OCI-LY3 (cell line): ENCODE measurements at regions not wholly inside any gene's neighbourhood (a gene's known extent, or its start where the extent isn't known, plus 50 kb on each side); places are given as distances from the start of the nearest gene placed in this dataset.

ENCODE experiments used
- H2AFZ ChIP-seq: fragments of 200-600, 300-600 bp; shearing (Covaris generic); 2 replicates; pipeline ENCODE4 v1.6.0; 2014; ENCODE audit warnings: antibody characterized with exemption, low read depth, low read length
- H3K27ac ChIP-seq: fragments of 200-600, 300-600 bp; sonication (generic); 2 replicates; pipeline ENCODE4 v1.5.1; 2014; ENCODE audit warnings: mild to moderate bottlenecking, low read length, moderate library complexity, mixed read lengths
- H3K27me3 ChIP-seq: fragments of 200-600, 300-600 bp; sonication (generic); 2 replicates; pipeline ENCODE4 v1.6.1; 2014; ENCODE audit warnings: low read depth, low read length, mixed read lengths
- H3K36me3 ChIP-seq: fragments of 200-600, 300-600 bp; sonication (generic); replicated peaks from 2 replicates; pipeline ENCODE3; 2014; ENCODE audit warnings: low read depth, low read length, mixed read lengths
- H3K4me1 ChIP-seq: fragments of 300-600, 200-600 bp; sonication (generic); 2 replicates; pipeline ENCODE4 v1.6.1; 2014; ENCODE audit warnings: low read length, mixed read lengths
- H3K4me2 ChIP-seq: fragments of 200-600, 300-600 bp; sonication (generic); 2 replicates; pipeline ENCODE4 v1.6.1; 2014; ENCODE audit warnings: low read length, mixed read lengths
- H3K4me3 ChIP-seq: fragments of 300-600, 200-600 bp; sonication (generic); 2 replicates; pipeline ENCODE4 v1.5.1; 2014; ENCODE audit warnings: antibody characterized with exemption, mild to moderate bottlenecking, low read length, moderate library complexity
- H3K79me2 ChIP-seq: fragments of 300-600, 200-600 bp; shearing (Covaris generic); 2 replicates; pipeline ENCODE4 v1.6.1; 2014; ENCODE audit warnings: mild to moderate bottlenecking, low read length, mixed read lengths
- H3K9ac ChIP-seq: fragments of 300-600, 200-600 bp; shearing (Covaris generic); 2 replicates; pipeline ENCODE4 v1.6.0; 2014; ENCODE audit warnings: mild to moderate bottlenecking, low read length, moderate library complexity
- H3K9me3 ChIP-seq: fragments of 200-600, 300-600 bp; shearing (Covaris generic); 2 replicates; pipeline ENCODE4 v1.6.1; 2014; ENCODE audit warnings: low read length, mixed read lengths; ENCODE audit not compliant: insufficient read depth
- H4K20me1 ChIP-seq: fragments of 200-600, 300-600 bp; sonication (generic); 2 replicates; pipeline ENCODE4 v1.6.1; 2016; ENCODE audit warnings: low read length, mixed read lengths; ENCODE audit not compliant: insufficient read depth
- CTCF ChIP-seq: fragments of 200-600, 300-600 bp; sonication (generic); IDR thresholded peaks from 2 replicates; pipeline ENCODE4 v1.5.1; 2014; ENCODE audit warnings: antibody characterized with exemption, low read length, low read depth
- EZH2phosphoT487 ChIP-seq: fragments of 200-600 bp; shearing (Covaris generic); IDR thresholded peaks from 2 replicates; pipeline ENCODE4 v1.6.1; 2018; ENCODE audit warnings: antibody characterized with exemption, mixed run types, low read depth

GRCh38 chr3:188062216-188062615 lies 91.7 kb upstream of the LPP start:
- TF ChIP-seq CTCF: no peak
- TF ChIP-seq EZH2phosphoT487: no peak
- no peaks in the 10 kb centered on the region for H3K9me3 ChIP-seq
- peaks cover 14% of the 10 kb centered on the region for H3K4me1 ChIP-seq
- H3K4me3 ChIP-seq: no peak overlapping the region
- no peak overlapping the region for H3K27ac ChIP-seq
- H3K4me2 ChIP-seq: no peak overlapping the region
- H3K27me3 ChIP-seq: no peaks in the 10 kb centered on the region
- no peaks in the 10 kb centered on the region for H4K20me1 ChIP-seq
- H3K9ac ChIP-seq: no peak overlapping the region
- no peaks in the 10 kb centered on the region for H3K79me2 ChIP-seq
- H2AFZ ChIP-seq: no peak overlapping the region
- no peaks in the 10 kb centered on the region for H3K36me3 ChIP-seq

- Histone ChIP-seq H3K9me3 (no peaks in the 10 kb centered on the region), H3K27ac (no peak overlapping the region), H3K4me2 (no peak overlapping the region), H3K4me1 (peaks cover 14% of the 10 kb centered on the region), H3K36me3 (no peaks in the 10 kb centered on the region), H3K79me2 (no peaks in the 10 kb centered on the region), H3K9ac (no peak overlapping the region), H3K27me3 (no peaks in the 10 kb centered on the region), H3K4me3 (no peak overlapping the region), H4K20me1 (no peaks in the 10 kb centered on the region), H2AFZ (no peak overlapping the region)
- TF ChIP-seq CTCF (no peak), EZH2phosphoT487 (no peak)
Observed at GRCh38 chr3:188064831-188065493, 89.0 kb upstream of the LPP start.

GRCh38 chr3:188066141-188066540 lies 87.8 kb upstream of the LPP start:
- H3K79me2 ChIP-seq: no peaks in the 10 kb centered on the region

GRCh38 chr3:188067932-188068331 lies 86.0 kb upstream of the LPP start:
- no peak overlapping the region for H3K4me2 ChIP-seq
- no peaks in the 10 kb centered on the region for H3K4me1 ChIP-seq
- no peaks in the 10 kb centered on the region for H3K27me3 ChIP-seq
- H3K27ac ChIP-seq: no peak overlapping the region
- TF ChIP-seq EZH2phosphoT487 (no peak), CTCF (no peak)
- H2AFZ ChIP-seq: no peak overlapping the region
- H4K20me1 ChIP-seq: no peaks in the 10 kb centered on the region
- H3K36me3 ChIP-seq: no peaks in the 10 kb centered on the region
- H3K9ac ChIP-seq: no peak overlapping the region
- H3K4me3 ChIP-seq: no peak overlapping the region
- H3K79me2 ChIP-seq: no peaks in the 10 kb centered on the region
- no peaks in the 10 kb centered on the region for H3K9me3 ChIP-seq

More at GRCh38 chr3:188066141-188066540, 87.8 kb upstream of the LPP start:
- H3K27me3 ChIP-seq: no peaks in the 10 kb centered on the region
- TF ChIP-seq EZH2phosphoT487: no peak
- no peak for TF ChIP-seq CTCF
- H3K4me3 ChIP-seq: no peak overlapping the region
- H4K20me1 ChIP-seq: no peaks in the 10 kb centered on the region
- H3K9me3 ChIP-seq: no peaks in the 10 kb centered on the region
- H3K9ac ChIP-seq: no peak overlapping the region
- H3K4me2 ChIP-seq: no peak overlapping the region
- H2AFZ ChIP-seq: no peak overlapping the region
- no peak overlapping the region for H3K27ac ChIP-seq
- peaks cover 11% of the 10 kb centered on the region for H3K4me1 ChIP-seq
- no peaks in the 10 kb centered on the region for H3K36me3 ChIP-seq
